ENCODE measurements at regions not wholly inside any gene's neighbourhood (a gene's known extent, or its start where the extent isn't known, plus 50 kb on each side); places are given as distances from the start of the nearest gene placed in this dataset.

GRCh38 chr5:60228676-60229075, 335.1 kb upstream of the PDE4D start:
- H3K36me3 ChIP-seq (ENCODE audit: low read depth) = no peaks in the 10 kb centered on the region
- no peak for DNase-seq (ENCODE audit: low spot score)
- H3K9me3 ChIP-seq (ENCODE audit: severe bottlenecking) = no peaks in the 10 kb centered on the region
- H3K27me3 ChIP-seq (ENCODE audit: insufficient read depth, poor library complexity, severe bottlenecking) = peaks cover 8% of the 10 kb centered on the region
- no peak for TF ChIP-seq CTCF (IDR thresholded peaks at IDR 0.05; ENCODE audit: poor library complexity, severe bottlenecking)
- no peak overlapping the region for H3K27ac ChIP-seq (ENCODE audit: poor library complexity, severe bottlenecking)
- ATAC-seq (ENCODE audit: low read depth) = no peak
- no peaks in the 10 kb centered on the region for H3K4me1 ChIP-seq (ENCODE audit: insufficient read depth, poor library complexity, severe bottlenecking)
- no peak overlapping the region for H3K4me3 ChIP-seq (ENCODE audit: severe bottlenecking)

- TF ChIP-seq CTCF (IDR thresholded peaks at IDR 0.05; ENCODE audit: poor library complexity, severe bottlenecking) = no peak
- Histone ChIP-seq H3K4me1 (ENCODE audit: insufficient read depth, poor library complexity, severe bottlenecking) (no peaks in the 10 kb centered on the region), H3K4me3 (ENCODE audit: severe bottlenecking) (no peak overlapping the region), H3K36me3 (ENCODE audit: low read depth) (no peaks in the 10 kb centered on the region), H3K27me3 (ENCODE audit: insufficient read depth, poor library complexity, severe bottlenecking) (no peaks in the 10 kb centered on the region), H3K9me3 (ENCODE audit: severe bottlenecking) (no peaks in the 10 kb centered on the region), H3K27ac (ENCODE audit: poor library complexity, severe bottlenecking) (no peak overlapping the region)
- ATAC-seq (ENCODE audit: low read depth) = no peak
- DNase-seq (ENCODE audit: low spot score) = no peak
Observed at GRCh38 chr5:60226128-60226527, 332.6 kb upstream of the PDE4D start.

GRCh38 chr5:60223342-60223741, 329.8 kb upstream of the PDE4D start:
- DNase-seq (ENCODE audit: low spot score) (no peak), ATAC-seq (ENCODE audit: low read depth) (peak; percentile 90)
- Histone ChIP-seq H3K4me1 (ENCODE audit: insufficient read depth, poor library complexity, severe bottlenecking) (no peaks in the 10 kb centered on the region), H3K4me3 (ENCODE audit: severe bottlenecking) (no peak overlapping the region), H3K36me3 (ENCODE audit: low read depth) (no peaks in the 10 kb centered on the region), H3K9me3 (ENCODE audit: severe bottlenecking) (no peaks in the 10 kb centered on the region), H3K27ac (ENCODE audit: poor library complexity, severe bottlenecking) (no peak overlapping the region), H3K27me3 (ENCODE audit: insufficient read depth, poor library complexity, severe bottlenecking) (no peaks in the 10 kb centered on the region)
- TF ChIP-seq CTCF (IDR thresholded peaks at IDR 0.05; ENCODE audit: poor library complexity, severe bottlenecking) = no peak

- H3K27me3 ChIP-seq (ENCODE audit: insufficient read depth, poor library complexity, severe bottlenecking) = no peaks in the 10 kb centered on the region
- ATAC-seq (ENCODE audit: low read depth) (no peak), DNase-seq (ENCODE audit: low spot score) (no peak)
- no peaks in the 10 kb centered on the region for H3K4me1 ChIP-seq (ENCODE audit: insufficient read depth, poor library complexity, severe bottlenecking)
- no peak overlapping the region for H3K27ac ChIP-seq (ENCODE audit: poor library complexity, severe bottlenecking)
- H3K36me3 ChIP-seq (ENCODE audit: low read depth) = no peaks in the 10 kb centered on the region
- TF ChIP-seq CTCF (IDR thresholded peaks at IDR 0.05; ENCODE audit: poor library complexity, severe bottlenecking) = no peak
- no peaks in the 10 kb centered on the region for H3K9me3 ChIP-seq (ENCODE audit: severe bottlenecking)
- H3K4me3 ChIP-seq (ENCODE audit: severe bottlenecking) = no peak overlapping the region
Observed at GRCh38 chr5:60219921-60220320, 326.4 kb upstream of the PDE4D start.

GRCh38 chr5:60210810-60211209, 317.3 kb upstream of the PDE4D start:
- Histone ChIP-seq H3K27me3 (ENCODE audit: insufficient read depth, poor library complexity, severe bottlenecking) (peaks cover 28% of the 10 kb centered on the region), H3K36me3 (ENCODE audit: low read depth) (no peaks in the 10 kb centered on the region), H3K9me3 (ENCODE audit: severe bottlenecking) (no peaks in the 10 kb centered on the region), H3K4me1 (ENCODE audit: insufficient read depth, poor library complexity, severe bottlenecking) (no peaks in the 10 kb centered on the region), H3K4me3 (ENCODE audit: severe bottlenecking) (peak overlapping the region; percentile 20), H3K27ac (ENCODE audit: poor library complexity, severe bottlenecking) (no peak overlapping the region)
- DNase-seq (ENCODE audit: low spot score) (no peak), ATAC-seq (ENCODE audit: low read depth) (peak; percentile 48; the same call in 2 of the 3 replicates)
- TF ChIP-seq CTCF (IDR thresholded peaks at IDR 0.05; ENCODE audit: poor library complexity, severe bottlenecking) = no peak

Data from RWPE2 (cell line).